GM23248 (cell line): ENCODE measurements at regions not wholly inside any gene's neighbourhood (a gene's known extent, or its start where the extent isn't known, plus 50 kb on each side); places are given as distances from the start of the nearest gene placed in this dataset.

Source experiments
- DNase-seq: peaks from one replicate; pipeline ENCODE4 v3.0.0-alpha.2; 2015
- H2AFZ ChIP-seq: fragments of 200-600 bp; sonication (generic); 2 replicates; pipeline ENCODE4 v1.6.1; 2016; ENCODE audit warnings: antibody characterized with exemption
- H3F3A ChIP-seq: fragments of 200-600 bp; sonication (generic); 2 replicates; pipeline ENCODE4 v1.6.1; 2016; ENCODE audit warnings: mild to moderate bottlenecking, antibody characterized with exemption, mixed run types; ENCODE audit not compliant: insufficient read depth
- H3K27ac ChIP-seq: fragments of 200-600 bp; sonication (generic); 2 replicates; pipeline ENCODE4 v1.5.1; 2016; ENCODE audit warnings: mild to moderate bottlenecking
- H3K27me3 ChIP-seq: fragments of 200-600 bp; sonication (generic); replicated peaks from 2 replicates; pipeline ENCODE4 v1.6.1; 2016; ENCODE audit warnings: mild to moderate bottlenecking; ENCODE audit not compliant: insufficient read depth
- H3K36me3 ChIP-seq: fragments of 200-600 bp; sonication (generic); 2 replicates; pipeline ENCODE4 v1.6.1; 2016; ENCODE audit warnings: low read depth, mild to moderate bottlenecking
- H3K4me1 ChIP-seq: fragments of 200-600 bp; sonication (generic); 2 replicates; pipeline ENCODE4 v1.6.1; 2016; ENCODE audit warnings: mild to moderate bottlenecking; ENCODE audit not compliant: insufficient read depth
- H3K4me2 ChIP-seq: fragments of 200-600 bp; sonication (generic); one replicate; pipeline ENCODE4 v1.6.1; 2016; ENCODE audit warnings: mild to moderate bottlenecking; ENCODE audit not compliant: unreplicated experiment
- H3K4me3 ChIP-seq: fragments of 200-600 bp; sonication (generic); 2 replicates; pipeline ENCODE4 v1.5.1; 2016; ENCODE audit warnings: mild to moderate bottlenecking
- H3K79me2 ChIP-seq: fragments of 200-600 bp; sonication (generic); 2 replicates; pipeline ENCODE4 v1.6.1; 2016; ENCODE audit warnings: mild to moderate bottlenecking; ENCODE audit not compliant: insufficient read depth
- H3K9ac ChIP-seq: fragments of 200-600 bp; sonication (generic); 2 replicates; pipeline ENCODE4 v1.6.1; 2016; ENCODE audit warnings: mild to moderate bottlenecking
- H3K9me2 ChIP-seq: fragments of 200-600 bp; sonication (generic); 2 replicates; pipeline ENCODE4 v1.6.1; 2016; ENCODE audit warnings: mixed run types, mild to moderate bottlenecking, moderate library complexity; ENCODE audit not compliant: insufficient read depth
- H3K9me3 ChIP-seq: fragments of 200-600 bp; sonication (generic); one replicate; pipeline ENCODE4 v1.6.1; 2017; ENCODE audit warnings: low read depth
- H4K20me1 ChIP-seq: fragments of 200-600 bp; sonication (generic); 2 replicates; pipeline ENCODE4 v1.6.0; 2016; ENCODE audit not compliant: insufficient read depth
- EZH2 ChIP-seq: fragments of 200-600 bp; sonication (generic); IDR thresholded peaks from 2 replicates; pipeline ENCODE4 v1.6.1; 2018; ENCODE audit warnings: antibody characterized with exemption, mild to moderate bottlenecking; ENCODE audit not compliant: insufficient read depth, poor library complexity, severe bottlenecking
- EZH2phosphoT487 ChIP-seq: fragments of 200-600 bp; sonication (generic); IDR thresholded peaks from 2 replicates; pipeline ENCODE4 v1.6.1; 2018; ENCODE audit warnings: antibody characterized with exemption, moderate library complexity, mild to moderate bottlenecking, low read depth; ENCODE audit not compliant: insufficient read depth
- WGBS, 2 experiments: methylation state at CpG; one replicate each; pipeline ENCODE4 v1.1.6; 2015 to 2017; ENCODE audit warnings: low lambda C conversion rate in 2 of 2, low coverage in 1 of 2; ENCODE audit errors: missing lambda C conversion rate in 2 of 2; 5-methylcytosine and 5-hydroxymethylcytosine counted together
- in situ Hi-C: fragments of 300-500 bp; cut with MboI; formaldehyde crosslinking; loops from 2 replicates; pipeline ENCODE4 v1.15.0; 2020

- 32 to 40% methylated on average over 3 of the region's 3 CpGs for WGBS, 2 experiments
- no peak overlapping the region for H3K27ac ChIP-seq
- no peak overlapping the region for H2AFZ ChIP-seq
- peaks cover 15% of the 10 kb centered on the region for H3K4me1 ChIP-seq
- H3K79me2 ChIP-seq = no peaks in the 10 kb centered on the region
- no peaks in the 10 kb centered on the region for H3K9me3 ChIP-seq
- no peak for DNase-seq
- H3K9ac ChIP-seq = no peak overlapping the region
- H3K4me2 ChIP-seq = peak overlapping the region; percentile 36
- in situ Hi-C loops = no loop called here
- H3K4me3 ChIP-seq = no peak overlapping the region
- H3F3A ChIP-seq = peaks cover 16% of the 10 kb centered on the region
- no peaks in the 10 kb centered on the region for H4K20me1 ChIP-seq
- no peaks in the 10 kb centered on the region for H3K9me2 ChIP-seq
- H3K36me3 ChIP-seq = no peaks in the 10 kb centered on the region
- no peaks in the 10 kb centered on the region for H3K27me3 ChIP-seq
- TF ChIP-seq EZH2phosphoT487 (no peak), EZH2 (no peak)
These were observed 373.1 kb downstream of the TGFB2 start for GRCh38 chr1:218718206-218718605.

GRCh38 chr1:218718977-218719376 lies 373.8 kb downstream of the TGFB2 start:
- Histone ChIP-seq H3K27me3 (no peaks in the 10 kb centered on the region), H3K4me2 (no peak overlapping the region), H2AFZ (no peak overlapping the region), H3K36me3 (no peaks in the 10 kb centered on the region), H3K4me3 (no peak overlapping the region), H3K9me3 (no peaks in the 10 kb centered on the region), H3K9me2 (no peaks in the 10 kb centered on the region), H3K27ac (no peak overlapping the region), H3K4me1 (peaks cover 15% of the 10 kb centered on the region), H3K9ac (no peak overlapping the region), H3F3A (peaks cover 16% of the 10 kb centered on the region), H3K79me2 (no peaks in the 10 kb centered on the region), H4K20me1 (no peaks in the 10 kb centered on the region)
- no peak for DNase-seq
- 86 to 88% methylated on average over 4 of the region's 4 CpGs for WGBS, 2 experiments
- in situ Hi-C loops = no loop called here
- no peak for TF ChIP-seq EZH2phosphoT487
- TF ChIP-seq EZH2 = no peak

- Histone ChIP-seq H3K9ac (no peak overlapping the region), H3K27me3 (peaks cover 12% of the 10 kb centered on the region; the same call in 1 of the 2 replicates), H3K36me3 (no peaks in the 10 kb centered on the region), H3K9me2 (no peaks in the 10 kb centered on the region), H3K4me2 (no peak overlapping the region), H3F3A (no peaks in the 10 kb centered on the region), H4K20me1 (no peaks in the 10 kb centered on the region), H2AFZ (no peak overlapping the region), H3K4me3 (no peak overlapping the region), H3K79me2 (no peaks in the 10 kb centered on the region), H3K27ac (no peak overlapping the region), H3K4me1 (no peaks in the 10 kb centered on the region), H3K9me3 (no peaks in the 10 kb centered on the region)
- in situ Hi-C loops = no loop called here
- WGBS, 2 experiments = 14 to 22% methylated on average over 1 of the region's 1 CpG
- no peak for TF ChIP-seq EZH2phosphoT487
- no peak for TF ChIP-seq EZH2
- DNase-seq = no peak
These were observed 383.9 kb downstream of the TGFB2 start for GRCh38 chr1:218728898-218729565.

GRCh38 chr1:218735436-218736032 lies 390.4 kb downstream of the TGFB2 start:
- Histone ChIP-seq H3K4me2 (peak overlapping the region; percentile 73), H2AFZ (no peak overlapping the region), H3K9ac (peak overlapping the region; percentile 36; the same call in 1 of the 2 replicates)

More at GRCh38 chr1:218735436-218736032, 390.4 kb downstream of the TGFB2 start:
- Histone ChIP-seq H4K20me1 (no peaks in the 10 kb centered on the region), H3K27ac (peak overlapping the region; percentile 32; the same call in 1 of the 2 replicates), H3K27me3 (0 out of 2 replicates have a peak, but pooled peaks cover 5% of the 10 kb centered on the region), H3K9me3 (no peaks in the 10 kb centered on the region), H3K4me3 (no peak overlapping the region), H3F3A (peaks cover 18% of the 10 kb centered on the region; the same call in 1 of the 2 replicates), H3K4me1 (peaks cover 20% of the 10 kb centered on the region), H3K9me2 (no peaks in the 10 kb centered on the region), H3K79me2 (no peaks in the 10 kb centered on the region), H3K36me3 (no peaks in the 10 kb centered on the region)
- TF ChIP-seq EZH2phosphoT487 (peak; percentile 81; the same call in 1 of the 2 replicates), EZH2 (no peak)
- in situ Hi-C loops = no loop called here
- peak; percentile 85 for DNase-seq
